Erythroblast (primary cell): ENCODE measurements at regions not wholly inside any gene's neighbourhood (a gene's known extent, or its start where the extent isn't known, plus 50 kb on each side); places are given as distances from the start of the nearest gene placed in this dataset.

Source experiments
- GATA1 ChIP-seq: IDR thresholded peaks from 2 replicates; pipeline ENCODE4 v1.6.1; 2011; ENCODE audit warnings: low read depth, mild to moderate bottlenecking, control low read depth, low read length, moderate library complexity
- POLR2A ChIP-seq: IDR thresholded peaks from 2 replicates; pipeline ENCODE4 v1.6.1; 2011; ENCODE audit warnings: mild to moderate bottlenecking, low read length

DNA sequence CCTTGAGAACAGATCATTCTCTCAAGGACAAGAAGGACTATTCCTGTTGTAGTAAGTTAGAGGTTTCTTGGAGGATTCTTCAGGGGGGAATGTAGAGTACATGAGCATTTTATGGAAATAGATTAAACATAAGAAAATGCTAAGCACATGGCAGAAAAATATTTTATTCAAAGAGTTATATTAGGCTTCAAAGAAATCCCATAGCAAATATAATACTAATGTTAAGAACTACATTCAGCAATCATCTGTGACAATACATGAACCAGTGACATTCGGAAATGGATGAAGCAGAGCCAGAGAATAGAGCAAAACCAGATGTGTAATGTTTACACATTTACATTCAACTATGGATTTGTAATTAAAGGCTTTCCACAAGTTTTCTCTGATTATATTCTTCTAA is 288.6 kb downstream of the NAF1 start:
- no peak for TF ChIP-seq POLR2A
- no peak for TF ChIP-seq GATA1
